ENCODE measurements at regions not wholly inside any gene's neighbourhood (a gene's known extent, or its start where the extent isn't known, plus 50 kb on each side); places are given as distances from the start of the nearest gene placed in this dataset.

DNA sequence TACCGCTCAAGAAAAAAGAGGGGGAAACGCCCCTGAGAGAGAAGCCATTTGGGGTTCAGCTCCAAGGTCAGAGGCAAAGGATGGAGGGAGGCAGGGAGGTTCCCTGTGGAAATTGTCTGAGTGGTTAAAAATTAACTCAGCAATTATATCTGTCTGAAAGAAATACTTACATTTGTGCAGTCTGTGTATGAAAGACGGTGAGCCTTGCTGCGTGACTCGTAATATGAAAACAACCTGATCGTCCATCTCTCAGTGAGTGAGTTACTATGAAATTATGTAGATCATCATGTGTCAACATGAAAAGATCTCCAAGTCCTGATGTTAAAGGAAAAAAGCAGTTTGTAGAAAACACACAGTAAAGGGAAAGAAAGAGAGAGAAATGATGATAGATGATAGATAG, 67.2 kb upstream of the FAM204A start:
- no peaks in the 10 kb centered on the region for H3K36me3 ChIP-seq (ENCODE audit: insufficient read depth, low read length)
- no peak overlapping the region for H3K27ac ChIP-seq (ENCODE audit: low read depth, low read length, poor library complexity, severe bottlenecking)
- H4K20me1 ChIP-seq (ENCODE audit: insufficient read depth, low read length), result no peaks in the 10 kb centered on the region
- no peaks in the 10 kb centered on the region for H3K4me1 ChIP-seq (ENCODE audit: insufficient read depth, low read length, severe bottlenecking)
- no peaks in the 10 kb centered on the region for H3K9me3 ChIP-seq (ENCODE audit: low read length)
- TF ChIP-seq EZH2 (IDR thresholded peaks at IDR 0.05; ENCODE audit: borderline replicate concordance, low read length) (no peak), CTCF (IDR thresholded peaks at IDR 0.05; ENCODE audit: low read length) (no peak)
- H3F3A ChIP-seq (ENCODE audit: insufficient read depth, low read length), result no peaks in the 10 kb centered on the region
- no peak overlapping the region for H3K4me2 ChIP-seq (ENCODE audit: low read length)
- no peaks in the 10 kb centered on the region for H3K9me2 ChIP-seq (ENCODE audit: low read depth, low read length)
- no peaks in the 10 kb centered on the region; the same call in 1 of the 2 replicates for H3K27me3 ChIP-seq (ENCODE audit: insufficient read depth, low read length)
- no peak overlapping the region for H3K9ac ChIP-seq (ENCODE audit: low read length)
- H2AFZ ChIP-seq (ENCODE audit: low read length), result no peak overlapping the region
- H3K79me2 ChIP-seq (ENCODE audit: insufficient read depth, low read length), result no peaks in the 10 kb centered on the region
- H3K4me3 ChIP-seq (ENCODE audit: low read depth, low read length, poor library complexity, severe bottlenecking), result no peak overlapping the region

DNA sequence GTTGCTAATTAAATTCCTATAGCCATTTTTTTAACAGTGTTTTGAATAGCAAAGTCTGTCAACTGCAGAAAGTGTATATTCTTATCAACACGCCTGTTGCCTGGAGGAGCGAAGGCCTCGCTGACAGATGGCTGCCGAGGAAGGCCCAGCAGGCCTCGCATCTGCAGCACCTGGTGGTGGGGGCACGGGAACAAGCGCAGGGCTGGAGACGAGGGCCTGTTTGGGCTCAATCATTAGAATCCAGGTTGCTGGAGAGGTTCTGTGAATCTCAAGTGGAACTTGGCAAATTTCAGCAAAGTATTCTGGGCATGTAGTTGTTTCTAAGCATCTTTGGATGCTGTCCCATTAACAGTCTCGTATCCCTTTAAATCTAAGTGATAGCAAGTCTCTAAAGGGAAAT, 66.1 kb upstream of the FAM204A start:
- Histone ChIP-seq H3K27ac (ENCODE audit: low read depth, low read length, poor library complexity, severe bottlenecking) (no peak overlapping the region), H3F3A (ENCODE audit: insufficient read depth, low read length) (no peaks in the 10 kb centered on the region), H3K9me3 (ENCODE audit: low read length) (no peaks in the 10 kb centered on the region), H3K79me2 (ENCODE audit: insufficient read depth, low read length) (no peaks in the 10 kb centered on the region), H3K9me2 (ENCODE audit: low read depth, low read length) (no peaks in the 10 kb centered on the region), H3K27me3 (ENCODE audit: insufficient read depth, low read length) (peaks cover under 1% of the 10 kb centered on the region; the same call in 1 of the 2 replicates), H3K4me3 (ENCODE audit: low read depth, low read length, poor library complexity, severe bottlenecking) (no peak overlapping the region), H3K36me3 (ENCODE audit: insufficient read depth, low read length) (no peaks in the 10 kb centered on the region), H3K9ac (ENCODE audit: low read length) (no peak overlapping the region), H2AFZ (ENCODE audit: low read length) (no peak overlapping the region), H3K4me1 (ENCODE audit: insufficient read depth, low read length, severe bottlenecking) (no peaks in the 10 kb centered on the region), H3K4me2 (ENCODE audit: low read length) (no peak overlapping the region), H4K20me1 (ENCODE audit: insufficient read depth, low read length) (no peaks in the 10 kb centered on the region)
- TF ChIP-seq CTCF (IDR thresholded peaks at IDR 0.05; ENCODE audit: low read length) (no peak), EZH2 (IDR thresholded peaks at IDR 0.05; ENCODE audit: borderline replicate concordance, low read length) (no peak)

DNA sequence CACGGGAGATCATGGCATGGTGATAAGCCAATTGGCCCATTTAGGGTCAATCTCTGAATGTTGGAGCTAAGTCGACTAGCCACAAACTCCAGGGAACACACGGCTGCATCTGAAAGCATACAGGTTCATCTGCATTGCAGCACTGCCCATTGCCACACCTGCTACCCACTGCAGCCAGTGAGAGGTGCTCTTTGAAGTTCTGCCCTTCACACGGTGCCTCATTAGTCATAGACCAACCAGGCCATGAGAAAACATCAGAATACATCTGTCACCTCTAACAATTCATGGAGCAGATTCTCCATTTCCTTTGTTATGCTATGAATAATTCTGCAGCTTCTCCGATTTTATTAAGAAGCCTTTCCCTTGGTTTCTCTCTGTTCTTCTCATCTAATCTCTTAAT, 65.7 kb upstream of the FAM204A start:
- 0 out of 2 replicates have a peak, but pooled peaks cover 5% of the 10 kb centered on the region for H3K27me3 ChIP-seq (ENCODE audit: insufficient read depth, low read length)
- H3K36me3 ChIP-seq (ENCODE audit: insufficient read depth, low read length), result no peaks in the 10 kb centered on the region
- no peaks in the 10 kb centered on the region for H3K9me2 ChIP-seq (ENCODE audit: low read depth, low read length)
- no peaks in the 10 kb centered on the region for H3F3A ChIP-seq (ENCODE audit: insufficient read depth, low read length)
- H3K9me3 ChIP-seq (ENCODE audit: low read length), result no peaks in the 10 kb centered on the region
- H2AFZ ChIP-seq (ENCODE audit: low read length), result no peak overlapping the region
- H3K27ac ChIP-seq (ENCODE audit: low read depth, low read length, poor library complexity, severe bottlenecking), result no peak overlapping the region
- no peaks in the 10 kb centered on the region for H3K79me2 ChIP-seq (ENCODE audit: insufficient read depth, low read length)
- H3K9ac ChIP-seq (ENCODE audit: low read length), result no peak overlapping the region
- H3K4me2 ChIP-seq (ENCODE audit: low read length), result no peak overlapping the region
- H4K20me1 ChIP-seq (ENCODE audit: insufficient read depth, low read length), result no peaks in the 10 kb centered on the region
- TF ChIP-seq EZH2 (IDR thresholded peaks at IDR 0.05; ENCODE audit: borderline replicate concordance, low read length) (no peak), CTCF (IDR thresholded peaks at IDR 0.05; ENCODE audit: low read length) (no peak)
- H3K4me1 ChIP-seq (ENCODE audit: insufficient read depth, low read length, severe bottlenecking), result no peaks in the 10 kb centered on the region
- no peak overlapping the region for H3K4me3 ChIP-seq (ENCODE audit: low read depth, low read length, poor library complexity, severe bottlenecking)
